ENCODE measurements at regions not wholly inside any gene's neighbourhood (a gene's known extent, or its start where the extent isn't known, plus 50 kb on each side); places are given as distances from the start of the nearest gene placed in this dataset.
"Not testable (repeated sequence)": the region's sequence is repeated elsewhere in the genome, so short reads cannot be mapped to it uniquely, and the experiment has no call there.

DNA sequence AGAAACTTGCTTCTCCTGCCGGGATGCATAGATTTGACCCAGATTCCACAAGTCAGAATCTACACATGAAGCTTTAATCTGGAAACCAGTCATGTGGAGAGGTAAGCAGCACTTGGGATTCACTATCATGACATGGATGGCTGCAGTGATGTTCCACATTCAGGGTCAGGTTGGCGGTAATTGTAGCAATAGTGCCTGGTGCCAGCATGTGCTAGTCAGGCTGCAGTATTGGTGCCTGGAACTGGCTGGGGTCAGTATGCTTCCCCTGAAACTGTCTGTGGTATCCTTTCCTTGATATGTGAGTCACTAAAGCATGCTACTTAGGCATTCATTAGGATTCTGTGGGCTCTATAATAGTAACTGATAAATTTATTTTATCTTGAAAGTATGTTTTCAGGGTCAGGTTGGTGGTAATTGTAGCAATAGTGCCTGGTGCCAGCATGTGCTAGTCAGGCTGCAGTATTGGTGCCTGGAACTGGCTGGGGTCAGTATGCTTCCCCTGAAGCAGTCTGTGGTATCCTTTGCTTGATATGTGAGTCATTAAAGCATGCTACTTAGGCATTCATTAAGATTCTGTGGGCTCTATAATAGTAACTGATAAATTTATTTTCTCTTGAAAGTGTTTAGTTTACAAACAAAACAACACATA lies 1439.2 kb downstream of the ZPLD1 start:
- ATAC-seq (no peak), DNase-seq (no peak)
- Histone ChIP-seq H3K9me3 (no peaks in the 10 kb centered on the region), H3K27me3 (no peaks in the 10 kb centered on the region), H3K27ac (no peak overlapping the region), H3K4me1 (no peaks in the 10 kb centered on the region), H3K4me3 (no peak overlapping the region), H3K36me3 (no peaks in the 10 kb centered on the region)
- TF ChIP-seq, protein P1, sequence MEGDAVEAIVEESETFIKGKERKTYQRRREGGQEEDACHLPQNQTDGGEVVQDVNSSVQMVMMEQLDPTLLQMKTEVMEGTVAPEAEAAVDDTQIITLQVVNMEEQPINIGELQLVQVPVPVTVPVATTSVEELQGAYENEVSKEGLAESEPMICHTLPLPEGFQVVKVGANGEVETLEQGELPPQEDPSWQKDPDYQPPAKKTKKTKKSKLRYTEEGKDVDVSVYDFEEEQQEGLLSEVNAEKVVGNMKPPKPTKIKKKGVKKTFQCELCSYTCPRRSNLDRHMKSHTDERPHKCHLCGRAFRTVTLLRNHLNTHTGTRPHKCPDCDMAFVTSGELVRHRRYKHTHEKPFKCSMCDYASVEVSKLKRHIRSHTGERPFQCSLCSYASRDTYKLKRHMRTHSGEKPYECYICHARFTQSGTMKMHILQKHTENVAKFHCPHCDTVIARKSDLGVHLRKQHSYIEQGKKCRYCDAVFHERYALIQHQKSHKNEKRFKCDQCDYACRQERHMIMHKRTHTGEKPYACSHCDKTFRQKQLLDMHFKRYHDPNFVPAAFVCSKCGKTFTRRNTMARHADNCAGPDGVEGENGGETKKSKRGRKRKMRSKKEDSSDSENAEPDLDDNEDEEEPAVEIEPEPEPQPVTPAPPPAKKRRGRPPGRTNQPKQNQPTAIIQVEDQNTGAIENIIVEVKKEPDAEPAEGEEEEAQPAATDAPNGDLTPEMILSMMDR (IDR thresholded peaks at IDR 0.05) = no peak
- intact Hi-C loops (cut with DNase I) = no loop called here

DNA sequence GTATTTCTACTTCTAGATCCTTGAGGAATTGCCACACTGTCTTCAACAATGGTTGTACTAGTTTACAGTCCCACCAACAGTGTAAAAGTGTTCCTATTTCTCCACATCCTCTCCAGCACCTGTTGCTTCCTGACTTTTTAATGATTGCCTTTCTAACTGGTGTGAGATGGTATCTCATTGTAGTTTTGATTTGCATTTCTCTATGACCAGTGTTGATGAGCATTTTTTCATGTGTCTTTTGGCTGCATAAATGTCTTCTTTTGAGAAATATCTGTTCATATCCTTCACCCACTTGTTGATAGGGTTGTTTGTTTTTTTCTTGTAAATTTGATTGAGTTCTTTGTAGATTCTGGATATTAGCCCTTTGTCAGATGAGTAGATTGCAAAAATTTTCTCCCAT lies 1447.0 kb downstream of the ZPLD1 start:
- H3K27ac ChIP-seq; ATAC-seq; H3K9me3 ChIP-seq; H3K4me1 ChIP-seq; intact Hi-C loops (cut with DNase I); DNase-seq; H3K27me3 ChIP-seq; H3K36me3 ChIP-seq; H3K4me3 ChIP-seq: not testable (repeated sequence)

DNA sequence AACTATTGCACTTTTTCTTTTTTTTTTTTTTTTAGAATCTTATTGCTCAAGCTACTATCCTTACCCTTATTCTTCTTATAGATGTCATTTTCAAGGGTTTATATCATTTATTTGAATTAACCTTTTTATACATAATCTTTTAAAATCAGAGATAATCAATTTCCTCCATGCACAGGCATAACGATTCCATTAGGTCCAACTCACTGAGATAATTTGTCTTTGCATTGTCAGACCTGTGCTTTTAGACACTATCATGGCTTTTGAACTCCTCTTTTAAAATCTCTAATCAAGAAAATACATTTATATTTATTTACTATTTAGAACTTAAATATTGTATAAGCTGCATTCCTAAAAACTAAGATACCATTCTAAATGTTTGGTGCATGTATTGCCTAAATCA lies 1454.9 kb downstream of the ZPLD1 start:
- Histone ChIP-seq H3K9me3 (no peaks in the 10 kb centered on the region), H3K36me3 (no peaks in the 10 kb centered on the region), H3K27me3 (no peaks in the 10 kb centered on the region), H3K4me1 (no peaks in the 10 kb centered on the region), H3K4me3 (no peak overlapping the region), H3K27ac (no peak overlapping the region)
- no peak for ATAC-seq
- TF ChIP-seq, protein P1 (IDR thresholded peaks at IDR 0.05) = no peak
- intact Hi-C loops (cut with DNase I) = no loop called here
- no peak for DNase-seq

DNA sequence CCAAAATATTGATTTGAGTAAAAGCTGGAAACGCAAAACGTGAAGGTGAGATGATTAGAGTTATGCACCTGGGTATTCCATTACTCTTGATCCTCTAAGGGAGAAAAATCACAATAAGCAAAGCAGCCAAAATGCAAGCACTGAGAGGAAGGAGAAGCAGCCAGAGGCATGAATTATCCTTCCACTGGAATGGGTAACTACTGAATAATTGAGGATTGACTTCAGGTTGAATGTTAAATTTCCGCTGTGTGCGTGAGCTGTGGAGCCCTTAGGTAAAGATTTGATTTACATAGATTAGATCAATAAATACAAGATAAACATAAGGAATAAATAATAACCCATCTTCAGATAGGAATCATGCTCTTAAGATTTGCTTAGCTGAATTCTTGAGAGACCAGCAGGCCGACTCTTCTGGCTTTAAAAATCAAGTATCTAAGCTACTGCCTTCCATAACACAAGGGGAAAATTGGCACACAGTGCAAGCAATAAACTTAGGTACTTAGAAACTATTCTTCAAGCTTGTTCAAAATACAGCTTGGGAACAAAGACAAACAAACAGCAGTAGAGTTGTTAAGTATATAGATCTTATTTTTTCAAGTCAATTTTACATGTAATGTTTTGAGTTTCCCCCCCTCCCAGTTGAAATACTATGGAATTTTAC lies 1459.5 kb downstream of the ZPLD1 start:
- Histone ChIP-seq H3K9me3 (no peaks in the 10 kb centered on the region), H3K4me3 (no peak overlapping the region), H3K36me3 (no peaks in the 10 kb centered on the region), H3K27me3 (no peaks in the 10 kb centered on the region), H3K4me1 (no peaks in the 10 kb centered on the region), H3K27ac (no peak overlapping the region)
- ATAC-seq (no peak), DNase-seq (no peak)
- TF ChIP-seq, protein P1 (IDR thresholded peaks at IDR 0.05) = no peak
- intact Hi-C loops (cut with DNase I) = no loop called here

DNA sequence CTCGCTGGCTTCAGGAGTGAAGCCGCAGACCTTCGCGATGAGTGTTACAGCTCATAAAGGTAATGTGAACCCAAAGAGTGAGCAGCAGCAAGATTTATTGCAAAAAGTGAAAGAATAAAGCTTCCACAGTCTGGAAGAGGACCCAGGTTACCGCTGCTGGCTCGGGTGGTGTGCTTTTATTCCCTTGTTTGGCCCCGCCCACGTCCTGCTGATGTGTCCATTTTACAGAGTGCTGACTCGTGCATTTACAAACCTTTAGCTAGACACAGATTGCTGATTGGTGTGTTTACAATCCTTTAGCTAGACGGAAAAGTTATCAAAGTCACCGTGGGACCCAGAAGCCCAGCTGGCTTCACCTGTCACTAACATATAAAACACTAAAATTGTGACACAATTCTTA lies 1464.5 kb downstream of the ZPLD1 start:
- Histone ChIP-seq H3K27me3 (no peaks in the 10 kb centered on the region), H3K4me1 (no peaks in the 10 kb centered on the region), H3K27ac (no peak overlapping the region), H3K4me3 (no peak overlapping the region), H3K9me3 (no peaks in the 10 kb centered on the region), H3K36me3 (no peaks in the 10 kb centered on the region)
- DNase-seq = no peak
- no peak for ATAC-seq
- intact Hi-C loops (cut with DNase I) = no loop called here
- TF ChIP-seq, protein P1 (IDR thresholded peaks at IDR 0.05) = no peak

DNA sequence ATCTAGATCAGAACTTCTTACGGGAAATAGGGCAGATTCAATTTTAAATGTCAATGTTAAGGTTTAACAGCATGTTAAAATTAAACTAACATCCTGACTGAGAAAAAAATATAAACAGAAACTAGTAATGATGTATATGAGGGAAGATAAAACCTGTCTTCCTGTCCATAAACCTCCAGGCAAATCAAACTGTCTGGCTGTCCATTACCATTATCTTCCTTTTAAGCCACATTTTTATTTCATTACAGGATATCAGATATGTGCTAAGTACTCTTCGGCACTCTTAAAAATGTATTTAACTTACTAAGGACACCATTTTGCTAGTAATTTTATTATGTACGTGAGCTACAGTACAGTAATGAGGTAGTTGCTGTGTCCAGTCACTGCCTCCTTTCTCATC lies 1461.7 kb upstream of the ALCAM start:
- Histone ChIP-seq H3K27me3 (no peaks in the 10 kb centered on the region), H3K27ac (no peak overlapping the region), H3K36me3 (no peaks in the 10 kb centered on the region), H3K4me1 (no peaks in the 10 kb centered on the region), H3K9me3 (no peaks in the 10 kb centered on the region), H3K4me3 (no peak overlapping the region)
- ATAC-seq (no peak), DNase-seq (no peak)
- TF ChIP-seq, protein P1 (IDR thresholded peaks at IDR 0.05) = no peak
- intact Hi-C loops (cut with DNase I) = no loop called here

All from left lung (tissue), 4 donors.